ENCODE measurements at regions not wholly inside any gene's neighbourhood (a gene's known extent, or its start where the extent isn't known, plus 50 kb on each side); places are given as distances from the start of the nearest gene placed in this dataset.

- TF ChIP-seq POLR2A (IDR thresholded peaks at IDR 0.05), result no peak
- no peak for TF ChIP-seq CTCF (IDR thresholded peaks at IDR 0.05)
Measured at GRCh38 chr16:35239561-35239960, 1780.1 kb downstream of the TP53TG3F start.

Data from sigmoid colon (tissue), 3 donors.